ENCODE measurements at regions not wholly inside any gene's neighbourhood (a gene's known extent, or its start where the extent isn't known, plus 50 kb on each side); places are given as distances from the start of the nearest gene placed in this dataset.

DNA sequence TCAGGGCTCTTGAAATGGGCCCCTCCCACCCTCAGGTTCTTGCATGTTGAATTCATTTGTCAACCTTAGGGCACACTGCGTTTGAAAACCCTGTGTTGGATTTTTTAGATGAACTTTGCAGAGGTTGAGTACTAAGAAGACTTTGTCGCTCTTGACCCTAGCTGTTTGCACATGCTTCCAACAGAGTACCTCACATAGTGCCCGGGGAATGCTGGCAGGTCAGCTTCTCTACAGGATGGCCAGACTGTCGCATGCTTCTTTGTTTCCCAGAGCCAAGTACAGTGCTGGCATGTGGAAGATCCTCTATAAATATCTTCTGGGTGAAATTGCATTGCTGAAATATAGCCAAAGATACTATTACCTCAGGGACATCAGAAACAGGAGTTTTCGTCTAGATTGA, 59.9 kb downstream of the FAT3 start:
- H3K23ac ChIP-seq (ENCODE audit: low read length), result no peak overlapping the region
- no peak overlapping the region for H3K4ac ChIP-seq (ENCODE audit: low read depth, low read length)
- H2BK120ac ChIP-seq (ENCODE audit: insufficient read depth, low read length, poor library complexity), result no peak overlapping the region
- no peaks in the 10 kb centered on the region for H3K27me3 ChIP-seq (ENCODE audit: insufficient read depth, low read length)
- no peak overlapping the region for H3K18ac ChIP-seq (ENCODE audit: low read length)
- no peaks in the 10 kb centered on the region for H3K79me2 ChIP-seq (ENCODE audit: control insufficient read depth, insufficient read depth, low read length, poor library complexity)
- no peak overlapping the region for H3K27ac ChIP-seq (ENCODE audit: low read depth, low read length)
- no peaks in the 10 kb centered on the region for H3K79me1 ChIP-seq (ENCODE audit: low read length)
- H3K4me3 ChIP-seq (ENCODE audit: low read depth, low read length), result no peak overlapping the region
- H2AFZ ChIP-seq (ENCODE audit: insufficient read depth, low read length, poor library complexity), result peak overlapping the region; percentile 17
- no peak overlapping the region for H3K9ac ChIP-seq (ENCODE audit: low read length)
- H3K4me2 ChIP-seq (ENCODE audit: low read length), result no peak overlapping the region
- H2BK5ac ChIP-seq (ENCODE audit: low read depth, low read length, poor library complexity), result no peak overlapping the region
- no peaks in the 10 kb centered on the region for H3K9me3 ChIP-seq (ENCODE audit: insufficient read depth, low read depth, low read length)
- no peak overlapping the region for H2BK12ac ChIP-seq (ENCODE audit: low read length)
- H3K36me3 ChIP-seq (ENCODE audit: control insufficient read depth in 1 of 2, insufficient read depth in 2 of 2, low read length in 2 of 2), result no peaks in the 10 kb centered on the region
- no peak for DNase-seq
- H4K12ac ChIP-seq (ENCODE audit: low read depth, low read length), result no peak overlapping the region
- no peak overlapping the region for H4K8ac ChIP-seq (ENCODE audit: low read depth, low read length)
- H2AK5ac ChIP-seq (ENCODE audit: low read length), result no peak overlapping the region
- no peaks in the 10 kb centered on the region for H3K4me1 ChIP-seq (ENCODE audit: control insufficient read depth in 1 of 2, insufficient read depth in 2 of 2, low read length in 2 of 2)
- H3K14ac ChIP-seq (ENCODE audit: low read length), result no peak overlapping the region
- WGBS (ENCODE audit: extremely low coverage, insufficient coverage, insufficient read length), result no CpG with 5 or more reads among the region's 5 CpGs
- H4K91ac ChIP-seq (ENCODE audit: low read depth, low read length), result no peak overlapping the region

DNA sequence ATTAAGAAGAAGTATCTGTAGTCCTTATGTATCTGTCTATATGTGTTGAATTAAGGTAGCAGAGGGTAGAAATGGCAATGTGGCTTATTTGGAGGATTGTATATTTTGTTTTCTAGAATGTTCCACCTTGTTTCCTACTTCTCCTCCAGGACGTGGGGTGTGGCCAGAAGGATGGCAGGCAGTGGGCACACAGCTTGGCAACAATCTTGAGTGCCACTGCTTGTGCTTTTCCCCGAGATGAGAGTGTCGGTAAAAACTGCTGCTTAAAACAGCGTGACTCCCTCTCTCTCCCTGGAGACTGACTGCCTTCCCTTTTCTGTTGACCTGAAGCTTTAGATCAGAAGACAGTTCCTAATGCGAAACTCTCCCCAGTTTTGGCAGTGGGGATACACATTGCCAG, 61.2 kb downstream of the FAT3 start:
- Histone ChIP-seq H4K12ac (ENCODE audit: low read depth, low read length) (no peak overlapping the region), H3K79me1 (ENCODE audit: low read length) (no peaks in the 10 kb centered on the region), H3K27ac (ENCODE audit: low read depth, low read length) (no peak overlapping the region), H2AFZ (ENCODE audit: insufficient read depth, low read length, poor library complexity) (no peak overlapping the region), H3K9me3 (ENCODE audit: insufficient read depth, low read depth, low read length) (no peaks in the 10 kb centered on the region), H3K9ac (ENCODE audit: low read length) (no peak overlapping the region), H2BK120ac (ENCODE audit: insufficient read depth, low read length, poor library complexity) (no peak overlapping the region), H2BK12ac (ENCODE audit: low read length) (peak overlapping the region; percentile 94), H3K4me1 (ENCODE audit: control insufficient read depth in 1 of 2, insufficient read depth in 2 of 2, low read length in 2 of 2) (no peaks in the 10 kb centered on the region), H2BK5ac (ENCODE audit: low read depth, low read length, poor library complexity) (no peak overlapping the region), H3K4me2 (ENCODE audit: low read length) (no peak overlapping the region), H4K91ac (ENCODE audit: low read depth, low read length) (no peak overlapping the region), H3K23ac (ENCODE audit: low read length) (no peak overlapping the region), H3K18ac (ENCODE audit: low read length) (peak overlapping the region; percentile 61), H3K36me3 (ENCODE audit: control insufficient read depth in 1 of 2, insufficient read depth in 2 of 2, low read length in 2 of 2) (no peaks in the 10 kb centered on the region), H3K4me3 (ENCODE audit: low read depth, low read length) (no peak overlapping the region), H3K27me3 (ENCODE audit: insufficient read depth, low read length) (no peaks in the 10 kb centered on the region), H3K14ac (ENCODE audit: low read length) (no peak overlapping the region), H3K4ac (ENCODE audit: low read depth, low read length) (no peak overlapping the region), H4K8ac (ENCODE audit: low read depth, low read length) (no peak overlapping the region), H2AK5ac (ENCODE audit: low read length) (peak overlapping the region; percentile 83), H3K79me2 (ENCODE audit: control insufficient read depth, insufficient read depth, low read length, poor library complexity) (no peaks in the 10 kb centered on the region)
- no peak for DNase-seq
- no CpG with 5 or more reads among the region's 5 CpGs for WGBS (ENCODE audit: extremely low coverage, insufficient coverage, insufficient read length)

GRCh38 chr11:92286709-92287108, 62.1 kb downstream of the FAT3 start:
- no peak overlapping the region for H3K4ac ChIP-seq (ENCODE audit: low read depth, low read length)
- H3K36me3 ChIP-seq (ENCODE audit: control insufficient read depth in 1 of 2, insufficient read depth in 2 of 2, low read length in 2 of 2), result no peaks in the 10 kb centered on the region
- H3K14ac ChIP-seq (ENCODE audit: low read length), result no peak overlapping the region
- no peak overlapping the region for H3K27ac ChIP-seq (ENCODE audit: low read depth, low read length)
- no peak overlapping the region for H4K91ac ChIP-seq (ENCODE audit: low read depth, low read length)
- no peak overlapping the region for H3K18ac ChIP-seq (ENCODE audit: low read length)
- H3K79me2 ChIP-seq (ENCODE audit: control insufficient read depth, insufficient read depth, low read length, poor library complexity), result no peaks in the 10 kb centered on the region
- no peak overlapping the region for H3K4me2 ChIP-seq (ENCODE audit: low read length)
- peak in 1 of 2 donors; percentile 47 for DNase-seq
- no peak overlapping the region for H3K9ac ChIP-seq (ENCODE audit: low read length)
- H2BK120ac ChIP-seq (ENCODE audit: insufficient read depth, low read length, poor library complexity), result no peak overlapping the region
- no CpG with 5 or more reads among the region's 2 CpGs for WGBS (ENCODE audit: extremely low coverage, insufficient coverage, insufficient read length)
- no peak overlapping the region for H2BK5ac ChIP-seq (ENCODE audit: low read depth, low read length, poor library complexity)
- no peak overlapping the region for H3K23ac ChIP-seq (ENCODE audit: low read length)
- H2AK5ac ChIP-seq (ENCODE audit: low read length), result no peak overlapping the region
- no peak overlapping the region for H4K8ac ChIP-seq (ENCODE audit: low read depth, low read length)
- H4K12ac ChIP-seq (ENCODE audit: low read depth, low read length), result no peak overlapping the region
- H3K4me3 ChIP-seq (ENCODE audit: low read depth, low read length), result no peak overlapping the region
- H3K9me3 ChIP-seq (ENCODE audit: insufficient read depth, low read depth, low read length), result no peaks in the 10 kb centered on the region
- H3K79me1 ChIP-seq (ENCODE audit: low read length), result no peaks in the 10 kb centered on the region
- no peak overlapping the region for H2BK12ac ChIP-seq (ENCODE audit: low read length)
- H3K4me1 ChIP-seq (ENCODE audit: control insufficient read depth in 1 of 2, insufficient read depth in 2 of 2, low read length in 2 of 2), result no peaks in the 10 kb centered on the region
- H3K27me3 ChIP-seq (ENCODE audit: insufficient read depth, low read length), result no peaks in the 10 kb centered on the region
- no peak overlapping the region for H2AFZ ChIP-seq (ENCODE audit: insufficient read depth, low read length, poor library complexity)

DNA sequence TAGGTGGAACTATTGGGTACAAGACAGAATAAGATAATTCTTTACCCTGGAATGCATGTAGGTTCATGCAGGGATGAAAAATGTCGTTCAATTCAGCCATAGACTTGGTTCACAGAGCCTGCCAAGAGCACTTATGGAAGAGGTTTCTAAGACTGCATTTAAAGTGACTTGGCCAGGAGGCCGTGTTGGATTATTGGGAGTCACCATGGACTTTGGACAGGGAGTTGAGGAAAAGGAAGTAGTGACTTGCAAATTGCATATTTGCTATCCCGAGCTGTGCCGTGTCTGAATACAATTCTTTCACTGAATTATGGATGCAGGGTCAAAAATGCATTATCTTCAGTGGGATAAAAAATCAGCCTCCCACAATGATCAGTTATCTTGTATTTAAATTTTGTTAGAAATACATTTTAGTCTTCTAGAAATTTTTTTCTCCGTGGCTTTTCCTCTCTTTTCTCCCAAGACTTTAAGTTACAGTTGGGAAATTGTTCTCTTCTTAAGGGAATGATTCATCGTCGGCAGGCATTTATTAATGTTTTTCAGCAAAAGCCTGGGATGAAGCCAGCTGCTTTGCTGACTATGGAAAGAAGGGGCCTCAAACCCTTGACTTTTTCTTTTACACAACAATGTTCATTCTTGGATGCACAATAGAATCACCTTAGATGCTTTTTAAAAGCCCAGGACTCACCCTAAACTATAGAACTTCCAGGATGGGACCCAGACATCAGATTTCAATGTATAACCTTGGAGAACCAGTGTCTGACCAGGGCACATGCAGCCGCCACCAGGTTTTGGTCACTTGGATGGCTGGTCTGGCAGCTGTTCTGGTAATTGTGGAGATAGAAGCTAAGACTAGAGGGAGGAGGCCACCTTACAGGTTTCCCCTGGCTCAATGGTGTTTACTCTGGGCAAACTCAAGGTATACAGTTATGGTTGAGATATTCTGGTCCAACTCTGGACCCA, 70.8 kb downstream of the FAT3 start:
- H3K27ac ChIP-seq (ENCODE audit: low read depth, low read length), result no peak overlapping the region
- H4K12ac ChIP-seq (ENCODE audit: low read depth, low read length), result no peak overlapping the region
- H3K18ac ChIP-seq (ENCODE audit: low read length), result no peak overlapping the region
- WGBS (ENCODE audit: extremely low coverage, insufficient coverage, insufficient read length), result no CpG with 5 or more reads among the region's 8 CpGs
- H3K9ac ChIP-seq (ENCODE audit: low read length), result no peak overlapping the region
- no peak overlapping the region for H3K4ac ChIP-seq (ENCODE audit: low read depth, low read length)
- no peak overlapping the region for H2BK5ac ChIP-seq (ENCODE audit: low read depth, low read length, poor library complexity)
- no peak overlapping the region for H2AFZ ChIP-seq (ENCODE audit: insufficient read depth, low read length, poor library complexity)
- no peaks in the 10 kb centered on the region for H3K36me3 ChIP-seq (ENCODE audit: control insufficient read depth in 1 of 2, insufficient read depth in 2 of 2, low read length in 2 of 2)
- H3K14ac ChIP-seq (ENCODE audit: low read length), result no peak overlapping the region
- H3K27me3 ChIP-seq (ENCODE audit: insufficient read depth, low read length), result no peaks in the 10 kb centered on the region
- H3K4me1 ChIP-seq (ENCODE audit: control insufficient read depth in 1 of 2, insufficient read depth in 2 of 2, low read length in 2 of 2), result no peaks in the 10 kb centered on the region
- H3K4me2 ChIP-seq (ENCODE audit: low read length), result no peak overlapping the region
- no peak overlapping the region for H2AK5ac ChIP-seq (ENCODE audit: low read length)
- H3K9me3 ChIP-seq (ENCODE audit: insufficient read depth, low read depth, low read length), result no peaks in the 10 kb centered on the region
- H3K79me1 ChIP-seq (ENCODE audit: low read length), result no peaks in the 10 kb centered on the region
- H2BK12ac ChIP-seq (ENCODE audit: low read length), result no peak overlapping the region
- no peaks in the 10 kb centered on the region for H3K79me2 ChIP-seq (ENCODE audit: control insufficient read depth, insufficient read depth, low read length, poor library complexity)
- DNase-seq, result no peak
- H3K4me3 ChIP-seq (ENCODE audit: low read depth, low read length), result no peak overlapping the region
- no peak overlapping the region for H3K23ac ChIP-seq (ENCODE audit: low read length)
- H2BK120ac ChIP-seq (ENCODE audit: insufficient read depth, low read length, poor library complexity), result no peak overlapping the region
- H4K91ac ChIP-seq (ENCODE audit: low read depth, low read length), result no peak overlapping the region
- H4K8ac ChIP-seq (ENCODE audit: low read depth, low read length), result no peak overlapping the region

All from trophoblast cell (in vitro differentiated cells and primary cell).